AG09309 (cell line): ENCODE measurements at regions not wholly inside any gene's neighbourhood (a gene's known extent, or its start where the extent isn't known, plus 50 kb on each side); places are given as distances from the start of the nearest gene placed in this dataset.
"Not testable (repeated sequence)": the region's sequence is repeated elsewhere in the genome, so short reads cannot be mapped to it uniquely, and the experiment has no call there.

Experiments
- DNase-seq: peaks from one replicate; pipeline ENCODE4 v3.0.0-alpha.2; 2010; ENCODE audit warnings: low read depth
- H3K4me3 ChIP-seq: 2 replicates; pipeline ENCODE4 v1.5.1; 2011; ENCODE audit warnings: mild to moderate bottlenecking, low read depth, low read length, moderate library complexity; ENCODE audit not compliant: control insufficient read depth
- CTCF ChIP-seq: IDR thresholded peaks from 2 replicates; pipeline ENCODE4 v1.5.1; 2011; ENCODE audit warnings: mild to moderate bottlenecking, low read depth, low read length, inconsistent platforms; ENCODE audit not compliant: insufficient read depth, control insufficient read depth; ENCODE audit errors: missing control alignments

- no peak overlapping the region for H3K4me3 ChIP-seq
- TF ChIP-seq CTCF, result no peak
- DNase-seq, result no peak
These were observed 170.0 kb upstream of the COPS8 start for GRCh38 chr2:236915726-236916125.

- TF ChIP-seq CTCF, result no peak
- DNase-seq, result no peak
- no peak overlapping the region for H3K4me3 ChIP-seq
These were observed 169.5 kb upstream of the COPS8 start for GRCh38 chr2:236916181-236916580.

- no peak for DNase-seq
- no peak for TF ChIP-seq CTCF
- no peak overlapping the region for H3K4me3 ChIP-seq
These were observed 169.0 kb upstream of the COPS8 start for GRCh38 chr2:236916651-236917050.

- TF ChIP-seq CTCF, result no peak
- H3K4me3 ChIP-seq, result no peak overlapping the region
- no peak for DNase-seq
These were observed 168.5 kb upstream of the COPS8 start for GRCh38 chr2:236917164-236917563.

GRCh38 chr2:236918545-236918944, 167.1 kb upstream of the COPS8 start:
- no peak overlapping the region for H3K4me3 ChIP-seq
- TF ChIP-seq CTCF, result no peak
- no peak for DNase-seq

- H3K4me3 ChIP-seq, result no peak overlapping the region
- no peak for DNase-seq
- TF ChIP-seq CTCF, result no peak
These were observed 166.5 kb upstream of the COPS8 start for GRCh38 chr2:236919209-236919608.

- DNase-seq, H3K4me3 ChIP-seq: not testable (repeated sequence)
These were observed 165.8 kb upstream of the COPS8 start for GRCh38 chr2:236919801-236920379.

GRCh38 chr2:236922061-236922460, 163.6 kb upstream of the COPS8 start:
- no peak for DNase-seq
- H3K4me3 ChIP-seq, result no peak overlapping the region
- no peak for TF ChIP-seq CTCF
